HG02870 (cell line): ENCODE measurements at regions not wholly inside any gene's neighbourhood (a gene's known extent, or its start where the extent isn't known, plus 50 kb on each side); places are given as distances from the start of the nearest gene placed in this dataset.

Experiments used
- ATAC-seq: cut with Tn5 transposase; IDR thresholded peaks from one replicate; pipeline ENCODE4 v1.9.1; 2021; ENCODE audit warnings: mild to moderate bottlenecking, moderate library complexity; ENCODE audit not compliant: unreplicated experiment

DNA sequence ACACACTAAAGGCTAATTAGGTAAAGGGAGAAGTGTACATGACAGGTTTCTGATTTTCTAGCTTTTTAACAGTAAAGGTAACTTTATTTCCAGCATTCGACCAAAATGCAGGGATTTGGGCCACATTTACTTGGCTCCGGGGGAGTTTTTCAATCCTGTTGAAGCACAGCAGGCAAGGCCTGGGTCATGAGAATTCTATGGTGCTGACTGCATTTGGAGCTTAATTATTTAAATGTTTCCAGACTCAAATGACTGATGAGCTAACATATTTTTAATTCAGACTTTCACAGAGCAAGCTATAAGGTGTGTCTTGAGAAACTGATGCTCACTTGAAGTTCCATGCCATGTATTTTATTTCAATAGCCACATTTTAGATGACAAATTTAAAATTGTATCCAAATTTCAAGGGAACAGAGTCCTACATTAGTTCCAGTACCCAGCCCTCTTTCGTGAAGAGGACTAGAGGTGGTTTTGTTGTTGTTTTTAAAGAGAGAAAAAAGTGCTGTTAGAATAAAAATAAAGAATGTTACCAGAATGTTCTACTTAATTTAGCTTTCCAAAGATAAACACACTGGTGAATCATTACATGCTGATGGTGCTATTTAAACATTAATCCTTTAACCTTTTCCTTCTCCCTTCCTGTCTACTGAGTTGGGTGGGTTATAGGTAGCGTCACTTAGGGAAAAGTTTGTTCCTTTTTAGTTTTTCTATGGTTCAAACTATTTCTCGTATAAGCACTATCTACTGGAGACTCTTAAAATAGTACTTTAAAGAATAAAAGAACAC is 82.3 kb upstream of the PHACTR2 start:
- ATAC-seq = no peak

GRCh38 chr6:143594647-143595046 is 83.1 kb upstream of the PHACTR2 start:
- no peak for ATAC-seq

GRCh38 chr6:143592335-143592734 is 80.8 kb upstream of the FUCA2 start:
- ATAC-seq = no peak

DNA sequence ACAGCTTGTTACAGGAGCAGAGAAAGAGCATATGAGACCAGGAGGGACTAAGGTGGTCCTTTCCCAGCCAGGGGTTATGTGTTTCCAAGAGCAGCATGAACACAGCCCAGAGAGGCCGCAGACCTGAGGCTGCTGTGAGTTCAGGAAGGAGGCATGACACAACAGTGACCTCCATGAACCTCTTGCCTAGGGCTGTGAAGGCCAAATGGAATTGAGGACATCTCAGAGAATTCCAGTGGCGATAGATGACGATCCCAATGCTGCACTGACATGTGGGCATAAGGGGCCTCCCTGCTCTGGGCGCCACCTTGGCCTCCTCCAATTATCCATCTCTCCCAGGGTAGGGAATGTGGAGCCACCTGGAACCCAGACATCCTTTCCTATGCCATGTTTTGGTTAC is 79.9 kb upstream of the FUCA2 start:
- ATAC-seq = no peak

GRCh38 chr6:143589162-143589561 is 77.6 kb upstream of the FUCA2 start:
- ATAC-seq = no peak

DNA sequence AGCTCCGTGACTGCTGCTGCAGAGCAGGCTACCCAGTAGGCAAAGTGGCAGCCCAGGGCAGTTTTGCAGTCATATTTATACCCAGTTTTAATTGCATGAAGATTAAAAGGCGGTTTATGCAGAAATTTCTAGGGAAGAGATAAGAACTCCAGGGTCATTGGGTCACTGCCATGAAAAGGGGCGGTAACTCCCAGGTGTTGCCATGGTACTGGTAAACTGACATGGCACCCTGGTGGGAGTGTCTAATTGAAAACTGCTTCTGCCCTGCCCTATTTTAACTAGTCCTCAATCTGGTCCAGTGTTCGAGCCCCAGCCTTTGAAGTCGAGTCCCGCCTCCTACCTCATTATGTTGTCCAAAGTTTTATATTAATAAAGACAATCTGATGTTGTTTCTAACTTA is 75.0 kb upstream of the FUCA2 start:
- ATAC-seq = no peak

DNA sequence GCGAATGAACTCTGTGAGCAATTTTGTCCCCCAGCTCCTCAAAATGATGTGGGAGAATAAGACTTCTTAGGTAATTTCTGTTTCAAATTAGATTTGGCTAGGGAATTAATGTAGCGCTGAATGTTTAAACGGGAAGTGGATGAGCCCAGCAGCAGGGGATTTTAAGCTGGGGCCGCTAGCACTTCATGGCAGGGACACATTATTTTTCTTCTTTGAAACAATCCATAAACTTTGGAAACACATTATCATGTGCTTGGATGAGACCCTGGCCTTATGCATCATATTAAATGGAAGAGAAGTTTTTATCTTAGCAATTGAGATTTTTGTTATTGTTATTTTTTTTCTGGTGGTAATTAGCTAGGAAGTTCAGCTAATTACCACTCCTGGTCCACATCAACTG is 74.2 kb upstream of the FUCA2 start:
- ATAC-seq = no peak

DNA sequence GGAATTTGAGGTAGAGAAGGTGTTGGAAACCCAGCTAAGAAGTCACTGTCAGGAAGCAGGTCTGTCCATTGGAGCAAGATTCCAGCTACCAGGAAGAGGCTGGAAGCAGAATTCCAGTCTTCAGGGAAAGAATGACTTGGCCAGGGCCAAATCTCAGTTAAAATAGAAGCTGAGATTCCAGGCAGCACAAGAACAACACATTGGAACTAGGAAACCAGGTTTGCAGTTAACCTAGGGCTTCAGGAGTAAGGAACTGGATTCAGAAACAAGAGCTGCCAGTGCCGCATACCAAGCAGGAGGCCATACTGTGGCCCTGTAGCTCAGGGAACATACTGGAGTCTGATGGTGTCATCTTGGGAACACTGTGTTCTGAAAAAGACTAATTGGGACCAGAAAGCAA is 73.7 kb upstream of the FUCA2 start:
- no peak for ATAC-seq

DNA sequence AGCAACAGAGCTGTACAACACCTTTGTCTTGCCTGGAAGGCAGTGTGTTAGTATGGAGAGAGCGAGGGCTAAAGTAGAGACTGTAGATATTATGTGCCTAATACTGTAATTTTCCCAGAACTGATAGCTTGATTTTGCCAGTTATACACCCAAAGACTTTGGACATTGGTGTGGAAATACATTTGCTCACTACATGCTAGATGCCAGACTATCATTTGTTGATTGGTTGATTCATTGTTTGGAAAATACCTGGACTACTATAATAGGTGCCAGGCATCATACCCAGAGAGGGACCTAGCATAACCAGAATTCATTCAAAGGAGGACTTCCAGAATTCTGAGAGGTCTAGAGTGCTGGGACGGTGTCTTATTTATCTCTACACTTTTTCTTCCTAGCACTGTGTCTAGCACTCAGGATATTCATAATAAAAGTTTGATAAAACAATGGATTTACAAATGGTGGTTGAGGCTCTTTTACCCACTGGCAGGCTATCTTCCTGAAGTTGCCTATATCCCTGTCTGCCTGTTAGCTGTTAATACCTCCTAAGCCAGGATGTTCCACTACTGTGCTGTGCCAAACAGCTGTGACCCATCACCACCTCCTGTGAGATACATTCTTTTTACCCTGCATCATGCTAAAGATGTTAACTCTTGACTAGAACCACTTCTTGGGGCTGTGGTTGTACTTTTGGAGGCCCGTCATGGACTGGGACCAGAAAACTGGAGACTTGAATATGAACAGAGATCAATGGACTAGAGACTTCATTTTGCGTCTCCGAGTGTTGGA is 72.2 kb upstream of the FUCA2 start:
- ATAC-seq = no peak

GRCh38 chr6:143581835-143582480 is 70.4 kb upstream of the FUCA2 start:
- ATAC-seq = no peak

DNA sequence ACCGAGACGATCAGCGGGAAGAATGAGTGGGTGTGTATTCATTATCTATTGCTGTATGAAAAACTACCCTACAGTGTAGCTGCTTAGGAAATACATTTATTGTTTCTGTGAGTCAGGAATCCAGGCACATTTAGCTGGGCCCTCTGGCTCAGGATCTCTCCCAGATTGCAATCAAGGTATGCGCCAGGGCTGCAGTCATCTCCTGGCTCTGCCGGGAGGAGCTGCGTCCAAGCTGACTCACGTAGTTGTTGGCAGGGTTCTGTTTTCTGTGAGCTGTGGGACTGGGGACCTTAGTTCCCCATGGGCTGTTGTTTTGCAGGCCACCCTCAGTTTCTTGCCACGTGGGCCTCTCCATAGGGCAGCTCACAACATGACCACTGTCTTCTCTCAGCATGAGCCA is 68.2 kb upstream of the FUCA2 start:
- ATAC-seq = no peak

DNA sequence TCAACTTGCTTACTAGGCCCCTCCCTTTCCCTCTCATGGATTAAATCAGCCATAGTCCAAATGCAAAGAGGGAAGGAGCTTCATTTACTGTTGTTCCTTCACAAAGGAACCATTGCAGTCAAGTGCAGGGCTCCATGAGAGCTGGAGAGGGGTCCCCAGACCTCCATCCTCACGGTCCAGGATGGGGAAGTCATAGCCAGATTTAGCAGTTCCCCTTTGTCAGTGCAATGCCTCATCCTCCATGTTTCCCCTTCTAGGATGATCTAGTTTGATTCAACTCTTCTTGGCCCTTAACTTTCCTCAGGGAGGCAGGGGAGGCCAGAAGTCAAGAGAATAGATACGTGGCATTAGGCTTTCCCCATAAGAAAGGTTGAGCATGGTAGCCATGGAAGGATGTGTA is 66.5 kb upstream of the FUCA2 start:
- no peak for ATAC-seq

GRCh38 chr6:143575901-143576426 is 64.4 kb upstream of the FUCA2 start:
- no peak for ATAC-seq

DNA sequence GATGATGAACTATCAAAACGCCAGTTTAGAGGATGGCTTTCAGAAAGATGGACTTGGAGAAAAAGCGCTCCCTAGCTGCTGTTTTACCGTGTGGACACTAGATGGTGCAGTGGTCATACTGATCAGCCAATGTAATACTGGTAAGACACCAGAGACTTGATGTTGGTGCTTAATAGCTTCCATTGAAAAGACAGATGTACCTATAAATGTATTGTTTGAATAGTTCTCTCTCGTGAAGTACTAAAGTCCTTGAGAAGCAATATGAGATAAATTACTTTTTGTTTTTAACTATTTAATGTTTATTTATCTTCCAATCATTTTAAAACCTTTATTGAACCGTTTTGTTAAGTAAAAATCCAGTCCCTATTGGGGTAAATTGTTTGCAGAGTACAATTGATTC is 63.9 kb upstream of the FUCA2 start:
- peak; percentile 90 for ATAC-seq

DNA sequence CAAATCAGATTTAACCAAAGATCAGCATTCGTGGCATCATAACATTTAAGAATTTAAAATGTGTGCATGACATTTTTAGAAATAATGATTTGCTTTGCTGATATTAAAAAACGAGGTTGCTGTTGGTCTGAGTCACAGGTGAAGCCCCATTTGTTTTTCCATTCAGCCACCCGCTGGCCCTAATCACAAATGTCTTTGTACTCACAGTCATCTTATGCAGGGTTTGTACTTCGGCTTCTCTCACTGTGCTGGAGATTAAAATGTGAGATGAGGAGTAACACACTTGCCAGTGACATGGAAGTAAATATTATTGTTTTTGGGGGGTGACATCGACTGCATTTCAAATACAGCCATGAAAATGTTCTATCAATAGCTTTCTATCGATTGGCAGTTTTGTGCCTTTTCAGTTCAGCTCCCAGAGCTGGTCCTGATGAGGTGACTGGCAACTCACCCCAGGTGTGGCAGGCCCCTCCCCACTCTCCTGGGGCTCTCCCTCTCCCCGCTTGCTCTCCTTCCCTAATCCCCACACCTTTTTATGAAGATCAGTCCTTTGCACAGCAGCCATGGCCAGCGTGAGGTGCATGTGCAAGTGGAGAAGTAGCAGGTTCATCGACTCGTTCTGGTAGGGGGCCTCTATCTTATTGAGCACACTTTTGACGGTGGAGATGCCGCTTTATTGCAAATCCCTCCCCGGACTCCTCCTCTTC is 58.8 kb upstream of the FUCA2 start:
- ATAC-seq = no peak

- ATAC-seq = no peak
Measured at GRCh38 chr6:143569040-143569439, 57.5 kb upstream of the FUCA2 start.

DNA sequence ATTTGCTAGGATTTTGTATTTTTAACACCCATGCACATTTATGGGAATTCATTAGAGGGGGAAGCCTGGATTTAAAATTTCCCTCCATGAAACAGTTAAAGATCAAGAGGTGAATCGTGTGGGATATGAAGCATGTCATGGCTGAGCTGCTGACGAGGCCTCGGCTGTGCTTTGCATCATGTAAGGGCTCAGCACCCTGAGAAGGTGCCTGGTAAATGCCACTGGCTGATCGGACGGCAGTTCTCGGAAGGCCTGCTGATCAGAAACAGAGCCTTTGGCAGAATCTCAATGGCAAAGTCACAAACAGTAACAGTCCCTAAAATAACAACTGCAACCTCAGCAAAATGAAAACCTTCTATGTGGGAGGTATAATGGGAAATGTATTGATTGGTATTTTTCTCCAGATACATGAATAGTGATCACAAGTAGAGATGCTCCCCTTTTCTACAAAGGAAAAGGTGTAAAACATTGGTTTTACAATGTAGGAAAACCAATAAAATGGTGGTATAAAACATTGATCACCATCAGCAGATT is 53.0 kb upstream of the FUCA2 start:
- no peak for ATAC-seq

- ATAC-seq = no peak
Measured at GRCh38 chr6:143562143-143562542, 50.6 kb upstream of the FUCA2 start.
